Neural cell (in vitro differentiated cells): ENCODE measurements at regions not wholly inside any gene's neighbourhood (a gene's known extent, or its start where the extent isn't known, plus 50 kb on each side); places are given as distances from the start of the nearest gene placed in this dataset.

Experiments used
- H2AFZ ChIP-seq: fragments of 200-600, 300-800 bp; sonication (generic), shearing (Covaris generic); 2 replicates; pipeline ENCODE4 v1.6.0; 2014; ENCODE audit warnings: low read depth, mild to moderate bottlenecking, antibody characterized with exemption, low read length, moderate library complexity
- H3F3A ChIP-seq: fragments of 200-600 bp; shearing (Covaris generic); 2 replicates; pipeline ENCODE4 v1.6.1; 2016; ENCODE audit warnings: mild to moderate bottlenecking, moderate library complexity, mixed read lengths, antibody characterized with exemption, low read length; ENCODE audit not compliant: insufficient read depth, poor library complexity, severe bottlenecking
- H3K27ac ChIP-seq: fragments of 200-600, 300-800 bp; sonication (generic), shearing (Covaris generic); 2 replicates; pipeline ENCODE4 v1.5.1; 2014; ENCODE audit warnings: mild to moderate bottlenecking, low read length, moderate library complexity
- H3K27me3 ChIP-seq: fragments of 300-800, 200-600 bp; sonication (generic), shearing (Covaris generic); 2 replicates; pipeline ENCODE4 v1.6.0; 2014; ENCODE audit warnings: mild to moderate bottlenecking, low read depth, low read length, moderate library complexity; ENCODE audit not compliant: insufficient read depth
- H3K36me3 ChIP-seq: fragments of 300-800, 200-600 bp; sonication (generic), shearing (Covaris generic); 2 replicates; pipeline ENCODE4 v1.5.1; 2014; ENCODE audit warnings: mild to moderate bottlenecking, antibody characterized with exemption, low read length, moderate library complexity; ENCODE audit not compliant: insufficient read depth
- H3K4me2 ChIP-seq: fragments of 300-800, 200-600 bp; sonication (generic), shearing (Covaris generic); 2 replicates; pipeline ENCODE4 v1.6.0; 2014; ENCODE audit warnings: mild to moderate bottlenecking, low read length
- H3K4me3 ChIP-seq: fragments of 300-800, 200-600 bp; sonication (generic), shearing (Covaris generic); 2 replicates; pipeline ENCODE4 v1.5.1; 2014; ENCODE audit warnings: mild to moderate bottlenecking, low read length, moderate library complexity
- H3K79me2 ChIP-seq: fragments of 200-600 bp; shearing (Covaris generic); replicated peaks from 2 replicates; pipeline ENCODE4 v1.6.0; 2014; ENCODE audit warnings: mild to moderate bottlenecking, low read length, moderate library complexity; ENCODE audit not compliant: insufficient read depth
- H3K9ac ChIP-seq: fragments of 300-800, 200-600 bp; sonication (generic), shearing (Covaris generic); 2 replicates; pipeline ENCODE4 v1.6.1; 2016; ENCODE audit warnings: mild to moderate bottlenecking, low read length, mixed read lengths
- H3K9me2 ChIP-seq: fragments of 200-600 bp; shearing (Covaris generic); 2 replicates; pipeline ENCODE4 v1.6.1; 2016; ENCODE audit warnings: mild to moderate bottlenecking, low read length, mixed read lengths; ENCODE audit not compliant: insufficient read depth
- H3K9me3 ChIP-seq: fragments of 200-600, 300-800 bp; sonication (generic), shearing (Covaris generic); 2 replicates; pipeline ENCODE4 v1.6.1; 2016; ENCODE audit warnings: mild to moderate bottlenecking, mixed run types, low read length, moderate library complexity, mixed read lengths
- H4K20me1 ChIP-seq: fragments of 200-600 bp; shearing (Covaris generic); 2 replicates; pipeline ENCODE4 v1.6.1; 2016; ENCODE audit warnings: mild to moderate bottlenecking, mixed run types; ENCODE audit not compliant: insufficient read depth
- EP300 ChIP-seq: fragments of 450-650 bp; conservative IDR thresholded peaks from 2 replicates; pipeline ENCODE4 v1.6.1; 2014; ENCODE audit warnings: antibody characterized with exemption, mild to moderate bottlenecking, moderate library complexity; ENCODE audit not compliant: poor library complexity, severe bottlenecking
- EZH2 ChIP-seq: fragments of 200-600, 300-800 bp; shearing (Covaris generic), sonication (generic); IDR thresholded peaks from 2 replicates; pipeline ENCODE4 v1.6.1; 2014; ENCODE audit warnings: antibody characterized with exemption, low read length, borderline replicate concordance, mild to moderate bottlenecking; ENCODE audit not compliant: insufficient read depth, poor library complexity, severe bottlenecking
- MXI1 ChIP-seq: fragments of 450-650 bp; conservative IDR thresholded peaks from 2 replicates; pipeline ENCODE4 v1.6.1; 2014; ENCODE audit warnings: antibody characterized with exemption, mild to moderate bottlenecking; ENCODE audit not compliant: poor library complexity, severe bottlenecking
- POLR2AphosphoS5 ChIP-seq: IDR thresholded peaks from 2 replicates; pipeline ENCODE4 v1.6.1; 2012
- RAD21 ChIP-seq: fragments of 450-650 bp; conservative IDR thresholded peaks from 2 replicates; pipeline ENCODE4 v1.6.1; 2014; ENCODE audit warnings: antibody characterized with exemption, mild to moderate bottlenecking, moderate library complexity
- SMC3 ChIP-seq: fragments of 450-650 bp; conservative IDR thresholded peaks from 2 replicates; pipeline ENCODE4 v1.6.1; 2014; ENCODE audit warnings: antibody characterized with exemption, mild to moderate bottlenecking, moderate library complexity; ENCODE audit not compliant: poor library complexity
- TAF1 ChIP-seq: IDR thresholded peaks from 2 replicates; pipeline ENCODE4 v1.6.1; 2012; ENCODE audit warnings: low read depth
- TF ChIP-seq, protein P1 (sequence below): fragments of 450-650 bp; IDR thresholded peaks from 2 replicates; pipeline ENCODE4 v1.5.1; 2014; ENCODE audit warnings: antibody characterized with exemption, mild to moderate bottlenecking, moderate library complexity; ENCODE audit not compliant: poor library complexity, severe bottlenecking
- TF ChIP-seq, protein P2 (sequence below): IDR thresholded peaks from 2 replicates; pipeline ENCODE4 v1.6.1; 2012; ENCODE audit warnings: borderline replicate concordance

DNA sequence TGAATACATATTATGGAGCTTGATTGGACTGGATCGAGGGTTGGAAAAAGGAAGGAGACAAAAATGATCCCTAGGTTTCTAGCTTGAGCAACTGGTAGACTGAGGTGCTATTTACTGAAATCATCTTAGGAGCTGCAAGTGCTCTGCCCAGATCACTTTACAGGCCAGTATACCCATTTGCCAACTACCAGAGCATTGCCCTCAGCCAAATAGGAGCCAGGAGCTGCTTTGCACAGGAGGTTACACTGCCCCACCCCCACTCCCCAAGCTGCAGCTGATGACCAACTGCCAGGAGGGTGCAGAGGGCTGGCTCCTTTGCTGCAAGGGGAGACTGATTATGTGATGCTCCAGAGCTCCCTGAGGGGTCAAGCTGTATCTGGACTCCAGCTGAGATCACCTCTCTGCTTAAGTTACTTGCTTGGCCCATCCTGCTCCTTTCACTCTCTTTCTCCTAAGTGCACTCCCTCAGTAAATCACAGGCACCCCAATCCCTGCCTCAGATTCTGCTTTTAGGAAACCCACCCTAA lies 275.4 kb downstream of the ZEB1 start:
- TF ChIP-seq TAF1 (no peak), RAD21 (no peak), SMC3 (no peak), EZH2 (no peak), MXI1 (no peak), EP300 (no peak), POLR2AphosphoS5 (no peak)
- TF ChIP-seq, protein P1, sequence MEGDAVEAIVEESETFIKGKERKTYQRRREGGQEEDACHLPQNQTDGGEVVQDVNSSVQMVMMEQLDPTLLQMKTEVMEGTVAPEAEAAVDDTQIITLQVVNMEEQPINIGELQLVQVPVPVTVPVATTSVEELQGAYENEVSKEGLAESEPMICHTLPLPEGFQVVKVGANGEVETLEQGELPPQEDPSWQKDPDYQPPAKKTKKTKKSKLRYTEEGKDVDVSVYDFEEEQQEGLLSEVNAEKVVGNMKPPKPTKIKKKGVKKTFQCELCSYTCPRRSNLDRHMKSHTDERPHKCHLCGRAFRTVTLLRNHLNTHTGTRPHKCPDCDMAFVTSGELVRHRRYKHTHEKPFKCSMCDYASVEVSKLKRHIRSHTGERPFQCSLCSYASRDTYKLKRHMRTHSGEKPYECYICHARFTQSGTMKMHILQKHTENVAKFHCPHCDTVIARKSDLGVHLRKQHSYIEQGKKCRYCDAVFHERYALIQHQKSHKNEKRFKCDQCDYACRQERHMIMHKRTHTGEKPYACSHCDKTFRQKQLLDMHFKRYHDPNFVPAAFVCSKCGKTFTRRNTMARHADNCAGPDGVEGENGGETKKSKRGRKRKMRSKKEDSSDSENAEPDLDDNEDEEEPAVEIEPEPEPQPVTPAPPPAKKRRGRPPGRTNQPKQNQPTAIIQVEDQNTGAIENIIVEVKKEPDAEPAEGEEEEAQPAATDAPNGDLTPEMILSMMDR, result no peak
- TF ChIP-seq, protein P2, sequence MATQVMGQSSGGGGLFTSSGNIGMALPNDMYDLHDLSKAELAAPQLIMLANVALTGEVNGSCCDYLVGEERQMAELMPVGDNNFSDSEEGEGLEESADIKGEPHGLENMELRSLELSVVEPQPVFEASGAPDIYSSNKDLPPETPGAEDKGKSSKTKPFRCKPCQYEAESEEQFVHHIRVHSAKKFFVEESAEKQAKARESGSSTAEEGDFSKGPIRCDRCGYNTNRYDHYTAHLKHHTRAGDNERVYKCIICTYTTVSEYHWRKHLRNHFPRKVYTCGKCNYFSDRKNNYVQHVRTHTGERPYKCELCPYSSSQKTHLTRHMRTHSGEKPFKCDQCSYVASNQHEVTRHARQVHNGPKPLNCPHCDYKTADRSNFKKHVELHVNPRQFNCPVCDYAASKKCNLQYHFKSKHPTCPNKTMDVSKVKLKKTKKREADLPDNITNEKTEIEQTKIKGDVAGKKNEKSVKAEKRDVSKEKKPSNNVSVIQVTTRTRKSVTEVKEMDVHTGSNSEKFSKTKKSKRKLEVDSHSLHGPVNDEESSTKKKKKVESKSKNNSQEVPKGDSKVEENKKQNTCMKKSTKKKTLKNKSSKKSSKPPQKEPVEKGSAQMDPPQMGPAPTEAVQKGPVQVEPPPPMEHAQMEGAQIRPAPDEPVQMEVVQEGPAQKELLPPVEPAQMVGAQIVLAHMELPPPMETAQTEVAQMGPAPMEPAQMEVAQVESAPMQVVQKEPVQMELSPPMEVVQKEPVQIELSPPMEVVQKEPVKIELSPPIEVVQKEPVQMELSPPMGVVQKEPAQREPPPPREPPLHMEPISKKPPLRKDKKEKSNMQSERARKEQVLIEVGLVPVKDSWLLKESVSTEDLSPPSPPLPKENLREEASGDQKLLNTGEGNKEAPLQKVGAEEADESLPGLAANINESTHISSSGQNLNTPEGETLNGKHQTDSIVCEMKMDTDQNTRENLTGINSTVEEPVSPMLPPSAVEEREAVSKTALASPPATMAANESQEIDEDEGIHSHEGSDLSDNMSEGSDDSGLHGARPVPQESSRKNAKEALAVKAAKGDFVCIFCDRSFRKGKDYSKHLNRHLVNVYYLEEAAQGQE, result no peak
- Histone ChIP-seq H3K9ac (no peak overlapping the region), H3K36me3 (no peaks in the 10 kb centered on the region), H3K79me2 (no peaks in the 10 kb centered on the region), H3K4me2 (no peak overlapping the region), H3K9me2 (no peaks in the 10 kb centered on the region), H4K20me1 (no peaks in the 10 kb centered on the region), H3F3A (no peaks in the 10 kb centered on the region), H2AFZ (no peak overlapping the region), H3K27me3 (no peaks in the 10 kb centered on the region), H3K4me3 (no peak overlapping the region), H3K9me3 (peaks cover 6% of the 10 kb centered on the region), H3K27ac (no peak overlapping the region)

DNA sequence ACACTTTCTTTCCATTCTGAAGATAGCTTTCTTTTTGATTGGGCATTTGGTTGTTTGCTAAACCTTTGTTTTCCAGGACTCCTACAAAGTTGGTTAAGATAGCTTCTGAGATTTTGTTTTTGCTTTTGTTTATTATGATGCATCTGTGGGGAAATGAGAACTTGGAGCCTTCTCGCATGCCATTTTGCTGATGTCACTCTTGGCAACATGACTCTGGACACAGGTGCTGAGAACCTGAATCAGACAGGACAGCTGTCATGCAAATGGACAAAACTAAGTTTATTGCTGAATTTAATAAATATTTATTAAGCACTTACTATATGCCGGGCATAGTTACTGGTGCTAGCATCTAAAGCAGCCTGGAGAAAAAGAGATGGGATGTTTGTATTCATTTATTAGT lies 274.1 kb downstream of the ZEB1 start:
- H2AFZ ChIP-seq, result no peak overlapping the region
- H3K4me3 ChIP-seq, result no peak overlapping the region
- no peaks in the 10 kb centered on the region for H4K20me1 ChIP-seq
- no peak overlapping the region for H3K9ac ChIP-seq
- no peak overlapping the region for H3K4me2 ChIP-seq
- H3F3A ChIP-seq, result no peaks in the 10 kb centered on the region
- no peaks in the 10 kb centered on the region for H3K79me2 ChIP-seq
- no peaks in the 10 kb centered on the region for H3K27me3 ChIP-seq
- TF ChIP-seq POLR2AphosphoS5 (no peak), EZH2 (no peak), EP300 (no peak), SMC3 (no peak), RAD21 (no peak), MXI1 (no peak), TAF1 (no peak)
- TF ChIP-seq, protein P2, result no peak
- TF ChIP-seq, protein P1, result no peak
- H3K9me3 ChIP-seq, result peaks cover 6% of the 10 kb centered on the region
- H3K9me2 ChIP-seq, result no peaks in the 10 kb centered on the region
- H3K36me3 ChIP-seq, result no peaks in the 10 kb centered on the region
- no peak overlapping the region for H3K27ac ChIP-seq
